Neural cell (in vitro differentiated cells): ENCODE measurements at regions not wholly inside any gene's neighbourhood (a gene's known extent, or its start where the extent isn't known, plus 50 kb on each side); places are given as distances from the start of the nearest gene placed in this dataset.

ENCODE experiments used
- CTCF ChIP-seq: fragments of 450-650 bp; IDR thresholded peaks from 2 replicates; pipeline ENCODE4 v1.5.1; 2014; ENCODE audit warnings: antibody characterized with exemption, mild to moderate bottlenecking, moderate library complexity; ENCODE audit not compliant: poor library complexity, severe bottlenecking
- EZH2 ChIP-seq: fragments of 200-600, 300-800 bp; shearing (Covaris generic), sonication (generic); IDR thresholded peaks from 2 replicates; pipeline ENCODE4 v1.6.1; 2014; ENCODE audit warnings: antibody characterized with exemption, low read length, borderline replicate concordance, mild to moderate bottlenecking; ENCODE audit not compliant: insufficient read depth, poor library complexity, severe bottlenecking

GRCh38 chr2:120482334-120482733 lies 136.4 kb downstream of the INHBB start:
- TF ChIP-seq CTCF (no peak), EZH2 (no peak)
